HCT116 (cell line): ENCODE measurements at regions not wholly inside any gene's neighbourhood (a gene's known extent, or its start where the extent isn't known, plus 50 kb on each side); places are given as distances from the start of the nearest gene placed in this dataset.

Experiments
- CTCF ChIP-seq, 3 experiments: fragments of 200-600 bp in 1 of 3; sonication (generic) in 1 of 3; IDR thresholded peaks in 2 of 3; conservative IDR thresholded peaks in 1 of 3; 2 replicates each; pipeline ENCODE4 v1.5.1; 2012 to 2017; ENCODE audit warnings: low read depth in 2 of 3, low read length in 2 of 3, antibody characterized with exemption in 1 of 3, borderline replicate concordance in 1 of 3, control low read depth in 1 of 3, mild to moderate bottlenecking in 1 of 3, mixed read lengths in 1 of 3, mixed run types in 1 of 3, moderate library complexity in 1 of 3; ENCODE audit not compliant: insufficient read depth in 1 of 3
- POLR2A ChIP-seq: IDR thresholded peaks from 2 replicates; pipeline ENCODE4 v1.7.0; 2011; ENCODE audit warnings: borderline replicate concordance; ENCODE audit not compliant: insufficient read depth, insufficient read length; ENCODE audit errors: extremely low read depth
- RAD21 ChIP-seq: IDR thresholded peaks from 2 replicates; pipeline ENCODE4 v1.6.1; 2012; ENCODE audit warnings: low read depth, mild to moderate bottlenecking

GRCh38 chr20:51106011-51106410, 83.1 kb upstream of the KCNG1 start:
- TF ChIP-seq RAD21 (no peak), CTCF (IDR thresholded peaks at IDR 0.05 in 2 of 3, conservative IDR thresholded peaks at IDR 0.05 in 1 of 3; ENCODE audit: borderline replicate concordance in 1 of 3, insufficient read depth in 1 of 3, low read depth in 2 of 3, low read length in 2 of 3) (no peak), POLR2A (no peak)
